GM12878 (cell line): ENCODE measurements at regions not wholly inside any gene's neighbourhood (a gene's known extent, or its start where the extent isn't known, plus 50 kb on each side); places are given as distances from the start of the nearest gene placed in this dataset.

Experiments used
- ATF3 ChIP-seq: IDR thresholded peaks from 2 replicates; pipeline ENCODE4 v1.6.1; 2011; ENCODE audit warnings: low read depth, mild to moderate bottlenecking, low read length, moderate library complexity, borderline replicate concordance; ENCODE audit errors: extremely low read depth
- BHLHE40 ChIP-seq, 2 experiments: fragments of 450-650 bp in 1 of 2; IDR thresholded peaks; 2 replicates each; pipeline ENCODE4 v1.6.1; 2011 to 2017; ENCODE audit warnings: low read depth in 2 of 2, borderline replicate concordance in 1 of 2, improper control_type of control experiment in 1 of 2, low read length in 1 of 2, mild to moderate bottlenecking in 1 of 2
- CHD2 ChIP-seq: IDR thresholded peaks from 2 replicates; pipeline ENCODE4 v1.6.1; 2011; ENCODE audit warnings: low read depth, low read length, improper control_type of control experiment, borderline replicate concordance
- CTCF ChIP-seq, 3 experiments: IDR thresholded peaks in 2 of 3; conservative IDR thresholded peaks in 1 of 3; 2 replicates each; pipeline ENCODE4 v1.5.1; 2011; ENCODE audit warnings: low read depth in 3 of 3, low read length in 3 of 3, mild to moderate bottlenecking in 3 of 3, control low read depth in 2 of 3, moderate library complexity in 2 of 3, inconsistent platforms in 1 of 3, mixed read lengths in 1 of 3; ENCODE audit not compliant: control insufficient read depth in 2 of 3, insufficient read depth in 1 of 3; ENCODE audit errors: extremely low read depth in 1 of 3
- EZH2 ChIP-seq: IDR thresholded peaks from 2 replicates; pipeline ENCODE4 v1.6.1; 2012; ENCODE audit warnings: low read depth, mild to moderate bottlenecking, control low read depth, inconsistent platforms, low read length, borderline replicate concordance; ENCODE audit not compliant: control insufficient read depth
- MAX ChIP-seq: IDR thresholded peaks from 2 replicates; pipeline ENCODE4 v1.6.1; 2012; ENCODE audit warnings: low read depth, low read length, improper control_type of control experiment
- NFIC ChIP-seq: IDR thresholded peaks from 2 replicates; pipeline ENCODE4 v1.6.1; 2012; ENCODE audit warnings: low read depth, mild to moderate bottlenecking, inconsistent platforms, low read length, moderate library complexity
- POLR2A ChIP-seq: IDR thresholded peaks from 2 replicates; pipeline ENCODE4 v1.6.1; 2011; ENCODE audit warnings: low read depth, mild to moderate bottlenecking, low read length
- POLR2AphosphoS2 ChIP-seq: IDR thresholded peaks from 2 replicates; pipeline ENCODE4 v1.6.1; 2011; ENCODE audit warnings: low read depth, mild to moderate bottlenecking, low read length, improper control_type of control experiment, moderate library complexity
- SREBF1 ChIP-seq: IDR thresholded peaks from 2 replicates; pipeline ENCODE4 v1.6.1; 2012; ENCODE audit warnings: mild to moderate bottlenecking, low read length
- USF2 ChIP-seq: IDR thresholded peaks from 2 replicates; pipeline ENCODE4 v1.6.1; 2011; ENCODE audit warnings: low read depth, low read length, improper control_type of control experiment, borderline replicate concordance
- ZNF274 ChIP-seq: IDR thresholded peaks from one replicate; pipeline ENCODE4 v1.8.0; 2011; ENCODE audit not compliant: insufficient read length, insufficient read depth
- ZNF687 ChIP-seq: fragments of 450-650 bp; IDR thresholded peaks from 2 replicates; pipeline ENCODE4 v1.6.1; 2017; ENCODE audit warnings: mild to moderate bottlenecking, moderate library complexity

GRCh38 chr7:142372727-142373126 lies 114.9 kb upstream of the PRSS58 start:
- TF ChIP-seq CTCF (IDR thresholded peaks at IDR 0.05 in 2 of 3, conservative IDR thresholded peaks at IDR 0.05 in 1 of 3; ENCODE audit: control insufficient read depth in 2 of 3, extremely low read depth in 1 of 3, insufficient read depth in 1 of 3, low read depth in 3 of 3, low read length in 3 of 3) = no peak
- no peak for TF ChIP-seq ZNF687
- no peak for TF ChIP-seq EZH2
- no peak for TF ChIP-seq POLR2AphosphoS2
- no peak for TF ChIP-seq CHD2
- no peak for TF ChIP-seq USF2
- no peak for TF ChIP-seq ATF3
- no peak for TF ChIP-seq POLR2A
- TF ChIP-seq MAX = no peak
- TF ChIP-seq ZNF274 = no peak
- TF ChIP-seq SREBF1 = no peak
- TF ChIP-seq BHLHE40 (IDR thresholded peaks at IDR 0.05; ENCODE audit: borderline replicate concordance in 1 of 2, low read depth in 2 of 2, low read length in 1 of 2) = no peak
- TF ChIP-seq NFIC = no peak
